Caki2 (cell line): ENCODE measurements at regions not wholly inside any gene's neighbourhood (a gene's known extent, or its start where the extent isn't known, plus 50 kb on each side); places are given as distances from the start of the nearest gene placed in this dataset.
"Not testable (repeated sequence)": the region's sequence is repeated elsewhere in the genome, so short reads cannot be mapped to it uniquely, and the experiment has no call there.

Experiments
- DNase-seq: peaks from one replicate; pipeline ENCODE4 v3.0.0-alpha.2; 2015; ENCODE audit warnings: low read depth
- in situ Hi-C: cut with HindIII; loops from 2 replicates; pipeline ENCODE4 v1.10.0; 2016; ENCODE audit warnings: low sequenced_read_pairs, low pct_unique_long_range_greater_than_20kb, mixed read lengths

DNA sequence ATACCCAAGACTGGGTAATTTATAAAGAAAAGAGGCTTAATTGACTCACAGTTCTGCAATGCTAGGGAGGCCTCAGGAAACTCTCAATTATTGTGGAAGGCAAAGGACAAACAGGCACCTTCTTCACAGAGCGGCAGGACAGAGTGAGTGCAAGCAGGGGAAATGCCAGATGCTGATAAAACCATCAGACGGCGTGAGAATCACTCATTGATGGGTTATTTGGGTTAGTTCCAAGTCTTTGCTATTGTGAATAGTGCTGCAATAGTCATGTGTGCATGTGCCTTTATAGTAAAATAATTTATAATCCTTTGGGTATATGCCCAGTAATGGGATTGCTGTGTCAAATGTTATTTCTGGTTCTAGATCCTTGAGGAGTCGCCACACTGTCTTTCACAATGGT lies 830.3 kb upstream of the GRM7 start:
- in situ Hi-C loops, DNase-seq: not testable (repeated sequence)

DNA sequence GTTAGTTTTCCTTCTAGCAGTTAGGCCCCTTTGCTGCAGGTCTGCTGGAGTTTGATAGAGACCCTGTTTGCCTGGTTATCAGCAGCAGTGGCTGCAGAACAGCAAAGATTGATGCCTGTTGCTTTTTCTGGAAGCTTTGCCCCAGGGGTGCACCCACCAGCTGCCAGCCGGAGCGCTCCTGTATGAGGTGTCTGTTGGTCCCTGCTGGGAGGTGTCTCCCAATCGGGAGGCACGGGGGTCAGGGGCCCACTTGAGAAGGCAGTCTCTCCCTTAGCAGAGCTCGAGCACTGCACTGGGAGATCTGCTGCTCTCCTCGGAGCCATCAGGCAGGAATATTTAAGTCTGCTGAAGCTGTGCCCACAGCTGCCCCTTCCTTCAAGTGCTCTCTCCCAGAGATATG lies 825.3 kb upstream of the GRM7 start:
- no peak for DNase-seq
- in situ Hi-C loops: no loop called here

DNA sequence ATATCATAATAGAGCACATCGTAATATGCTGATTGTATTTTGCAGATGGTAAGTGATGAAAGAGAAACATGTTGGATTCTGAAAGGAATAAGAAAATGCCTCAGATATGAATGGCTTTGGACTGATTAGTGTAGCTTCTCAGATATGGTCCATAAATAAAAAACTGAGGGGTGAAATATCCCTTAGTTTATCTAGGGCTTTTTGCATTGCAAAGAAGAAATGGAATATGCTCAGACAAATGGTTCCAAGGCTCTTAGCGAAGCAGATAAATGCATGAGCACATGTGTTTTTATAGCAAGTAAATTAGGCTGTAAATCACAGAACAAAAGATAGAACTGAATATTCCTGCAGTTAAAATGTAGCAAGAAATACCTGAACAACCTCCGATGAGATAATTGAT lies 820.9 kb upstream of the GRM7 start:
- DNase-seq: no peak
- in situ Hi-C loops: no loop called here

DNA sequence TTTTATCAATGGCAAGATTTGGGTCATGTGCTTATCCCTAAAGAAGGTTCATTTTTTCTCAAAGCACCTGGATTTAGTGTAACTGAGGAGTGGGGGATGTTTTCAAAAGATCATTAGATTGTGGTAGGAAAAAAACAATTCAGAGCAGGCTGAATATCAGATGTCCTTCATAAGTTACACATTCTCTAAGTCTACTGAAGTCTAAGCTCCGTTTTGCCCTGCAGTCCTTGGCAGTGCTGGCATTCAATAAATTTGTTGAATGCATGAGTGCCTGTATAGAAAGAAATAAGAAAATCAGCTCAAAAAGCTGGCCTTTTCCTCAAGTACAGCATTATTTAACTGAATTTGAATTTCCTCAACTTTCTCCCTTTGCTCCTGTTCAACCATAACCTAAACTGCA lies 819.0 kb upstream of the GRM7 start:
- DNase-seq: no peak
- in situ Hi-C loops: no loop called here

DNA sequence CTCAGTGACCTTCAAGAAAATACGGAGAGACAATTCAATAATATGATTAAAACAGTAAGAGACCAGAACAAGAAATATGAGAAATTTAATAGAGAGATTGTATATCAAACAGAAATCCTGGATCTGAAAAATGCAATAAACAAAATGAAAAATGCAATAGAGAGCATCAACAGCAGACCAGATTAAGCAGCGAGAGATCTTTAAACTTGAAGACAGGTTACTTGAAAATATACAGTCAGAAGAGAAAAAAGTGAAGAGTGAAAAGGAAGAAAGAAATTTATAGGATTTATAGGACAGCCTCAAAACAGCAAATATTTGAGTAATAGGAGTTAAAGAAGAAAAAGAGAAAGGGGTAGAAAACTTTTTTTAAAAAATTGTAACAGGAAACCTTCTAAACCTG lies 813.9 kb upstream of the GRM7 start:
- no peak for DNase-seq
- in situ Hi-C loops: no loop called here

DNA sequence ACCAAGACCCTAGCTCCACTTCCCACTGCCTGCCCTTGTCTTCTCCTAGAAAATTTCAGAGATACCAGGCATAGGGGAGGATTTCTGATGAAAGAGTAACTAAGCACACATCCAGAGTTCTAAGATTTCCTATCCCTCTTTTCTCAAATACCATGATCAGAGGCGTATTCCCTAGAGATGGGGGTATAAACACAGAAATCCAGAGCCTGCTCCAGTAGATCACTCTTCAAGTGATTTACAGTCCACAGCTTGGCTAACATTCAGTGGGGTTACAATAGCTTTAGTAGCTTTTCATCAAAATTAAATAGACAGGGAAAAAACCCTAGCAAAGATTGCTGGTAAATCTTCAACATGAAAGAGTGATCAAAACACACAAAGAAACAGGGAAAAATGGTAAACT lies 800.7 kb upstream of the GRM7 start:
- in situ Hi-C loops: no loop called here
- no peak for DNase-seq

DNA sequence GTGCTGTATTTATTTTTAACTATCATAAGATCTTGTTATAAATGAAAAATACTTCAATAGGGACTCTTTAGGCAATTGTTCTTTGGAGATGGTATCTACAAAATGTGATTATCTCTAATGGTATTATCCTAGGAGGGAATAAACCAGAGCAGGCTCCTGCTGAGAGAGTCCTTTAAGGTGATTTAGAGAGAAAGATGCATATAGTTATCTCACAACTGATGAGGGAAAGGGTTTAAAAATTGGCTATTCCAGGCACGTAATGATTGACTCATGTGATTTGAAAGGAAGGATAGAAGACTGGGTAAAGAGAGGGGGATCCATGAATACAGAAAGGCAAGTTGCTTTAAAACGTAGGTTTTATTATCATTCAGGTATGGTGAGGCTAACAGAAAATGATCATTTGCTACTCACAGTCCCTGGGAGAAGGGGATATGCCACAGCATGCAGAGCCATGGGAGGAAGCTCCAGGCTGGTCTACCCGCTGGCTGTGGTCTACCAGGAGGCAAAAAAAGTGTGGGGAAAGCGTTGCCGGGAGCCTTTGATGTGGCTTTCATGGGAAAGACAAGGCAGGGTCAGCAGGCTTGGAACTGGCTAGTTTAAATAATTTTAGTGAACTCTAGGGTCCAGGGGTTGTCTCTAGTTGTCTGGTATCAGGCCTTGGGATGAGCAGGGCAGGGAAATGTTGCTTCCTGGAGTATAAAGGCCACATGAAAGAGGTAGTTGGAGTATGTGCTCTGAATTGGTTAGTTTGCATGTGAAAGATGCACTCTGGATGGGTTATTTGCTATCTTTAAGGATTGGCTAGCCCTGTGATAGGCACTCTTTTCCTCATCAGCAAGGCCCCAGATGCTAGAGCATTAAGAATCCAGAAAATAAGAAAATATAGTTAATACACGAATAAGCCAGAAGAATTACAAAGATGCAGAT lies 798.4 kb upstream of the GRM7 start:
- DNase-seq: no peak
- in situ Hi-C loops: no loop called here

DNA sequence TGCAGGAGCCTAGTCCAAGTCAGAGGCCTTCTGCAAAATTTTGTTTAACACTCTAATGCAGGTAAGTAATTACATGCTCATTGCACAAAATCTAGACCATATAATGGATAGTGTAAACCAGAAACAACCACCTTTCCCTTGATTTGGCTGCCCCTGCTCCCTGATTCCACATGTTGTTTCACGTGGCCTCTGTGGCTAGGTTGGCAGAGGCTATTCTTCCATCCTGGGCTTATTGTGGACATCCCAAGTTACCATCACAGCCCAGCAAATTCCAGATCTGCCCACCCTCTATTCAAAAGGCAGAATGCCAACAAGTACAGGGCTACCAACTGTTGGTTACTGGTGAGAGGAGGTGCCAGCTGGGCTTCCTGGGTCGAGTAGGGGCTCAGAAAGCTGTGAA lies 794.5 kb upstream of the GRM7 start:
- no peak for DNase-seq
- in situ Hi-C loops: no loop called here

DNA sequence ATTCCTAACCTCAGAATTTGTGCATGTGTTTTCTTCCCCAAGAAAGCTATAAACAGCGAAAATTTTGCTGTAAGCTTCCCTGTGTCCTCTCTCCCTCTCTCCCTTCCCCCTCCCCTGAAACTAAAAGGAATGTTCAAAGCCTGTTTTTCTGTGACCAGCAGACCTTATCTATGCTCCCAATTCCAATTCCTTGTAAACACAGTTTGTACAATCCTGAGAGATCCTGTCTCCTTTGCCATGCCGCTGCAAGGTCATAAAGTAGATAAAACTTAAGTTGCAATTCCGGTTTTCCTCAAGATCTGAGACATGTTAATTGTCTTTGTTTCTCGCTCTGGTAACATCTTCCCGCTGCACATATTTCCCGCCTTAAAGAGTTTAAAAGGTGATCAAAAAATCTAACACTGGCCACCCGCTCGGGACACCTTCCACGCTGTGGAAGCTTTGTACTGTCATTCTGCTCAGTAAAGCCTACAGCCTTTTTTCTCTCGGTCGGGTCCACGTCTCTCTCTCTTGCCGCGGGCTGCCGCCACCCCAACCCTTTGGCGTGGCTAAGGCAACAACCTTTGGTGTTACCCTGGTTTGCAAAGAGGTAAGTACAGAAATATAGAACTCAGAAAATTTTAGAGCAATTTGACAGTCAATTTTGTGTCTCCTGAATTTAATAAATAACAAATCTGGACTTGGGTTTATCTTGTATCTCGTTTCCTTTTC lies 793.9 kb upstream of the GRM7 start:
- DNase-seq, in situ Hi-C loops: not testable (repeated sequence)

DNA sequence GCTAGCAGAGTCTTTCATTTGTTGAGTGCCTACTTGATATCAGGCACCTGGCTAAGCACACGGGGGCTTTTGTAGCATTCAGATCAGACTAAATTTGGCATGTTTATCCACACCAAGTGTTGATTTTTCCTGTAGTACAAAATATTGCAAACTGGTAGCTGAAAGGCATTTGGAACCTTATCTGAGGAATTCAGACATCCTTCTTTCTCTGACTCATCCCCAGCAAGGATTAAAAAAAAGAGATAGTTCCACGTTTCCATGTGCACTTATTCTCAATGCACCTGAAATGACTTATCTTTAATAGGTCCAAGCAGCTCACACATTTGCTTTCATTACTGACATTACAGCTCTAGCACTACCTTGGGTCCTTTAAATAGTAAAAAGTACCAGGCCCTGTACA lies 786.0 kb upstream of the GRM7 start:
- in situ Hi-C loops: no loop called here
- no peak for DNase-seq

DNA sequence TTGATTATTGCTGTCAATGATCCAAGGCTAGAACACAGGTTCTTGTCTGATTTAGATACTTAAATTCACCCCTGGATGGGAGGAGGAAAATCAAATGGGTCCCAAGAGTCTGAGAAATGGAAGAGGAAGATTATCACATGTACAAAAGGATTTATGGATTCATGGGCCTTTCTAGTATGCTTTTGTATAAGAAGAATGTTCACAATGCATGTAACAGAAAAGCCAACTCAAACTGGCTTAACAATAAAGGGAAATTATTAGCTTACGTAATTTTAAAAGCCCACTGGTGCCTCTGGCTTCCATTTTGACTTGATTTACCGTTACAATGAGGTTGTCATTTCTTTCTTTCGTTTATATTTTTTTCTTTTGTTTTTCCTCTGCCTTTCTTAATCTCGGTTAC lies 782.5 kb upstream of the GRM7 start:
- DNase-seq: no peak
- in situ Hi-C loops: no loop called here

DNA sequence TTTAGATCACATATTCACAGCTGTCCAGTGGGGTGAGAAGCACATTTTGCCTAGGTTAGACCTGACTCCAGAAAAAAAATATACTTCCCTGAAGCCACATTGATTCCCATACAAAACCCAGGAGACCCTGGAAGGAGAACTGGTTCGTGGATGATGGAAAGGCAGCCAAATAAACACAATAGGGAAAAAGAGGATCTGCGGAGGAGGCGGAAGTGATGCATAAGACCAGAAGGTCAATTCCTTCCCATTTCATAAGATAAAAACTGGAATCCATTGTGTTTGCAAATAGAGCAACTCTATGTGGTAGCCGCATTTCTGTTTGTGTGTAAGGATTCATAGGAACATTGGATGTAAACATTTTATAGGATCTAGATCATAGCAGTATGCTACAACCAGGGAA lies 781.9 kb upstream of the GRM7 start:
- no peak for DNase-seq
- in situ Hi-C loops: no loop called here

DNA sequence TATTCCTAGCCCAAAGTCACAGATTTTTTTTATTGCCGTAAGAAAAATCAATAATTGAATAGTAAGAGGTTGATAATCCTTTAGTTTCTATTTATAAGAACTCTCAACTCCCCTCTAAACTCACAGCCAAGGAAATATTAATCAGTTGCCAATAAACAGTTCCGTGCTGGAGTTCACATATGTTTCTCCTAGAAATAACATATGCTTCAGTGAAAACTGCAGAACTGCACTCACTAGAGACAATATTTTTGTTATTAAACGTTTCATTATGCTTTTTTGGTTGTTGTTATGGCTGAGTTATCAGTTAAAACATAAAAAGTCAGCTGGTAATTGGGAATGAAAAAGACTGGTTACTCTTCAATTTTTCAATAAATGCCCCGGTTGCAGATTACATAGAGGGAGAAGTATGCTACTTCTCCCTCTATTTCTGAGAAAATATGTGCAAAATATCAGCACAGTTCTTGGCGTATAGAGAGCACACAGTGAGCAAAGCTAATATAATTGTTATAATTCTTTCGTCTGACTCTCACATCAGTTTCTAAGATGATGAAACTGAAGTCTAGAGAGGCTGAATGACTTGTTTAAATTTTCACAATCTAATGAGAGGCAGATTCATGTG lies 781.2 kb upstream of the GRM7 start:
- in situ Hi-C loops: no loop called here
- no peak for DNase-seq

DNA sequence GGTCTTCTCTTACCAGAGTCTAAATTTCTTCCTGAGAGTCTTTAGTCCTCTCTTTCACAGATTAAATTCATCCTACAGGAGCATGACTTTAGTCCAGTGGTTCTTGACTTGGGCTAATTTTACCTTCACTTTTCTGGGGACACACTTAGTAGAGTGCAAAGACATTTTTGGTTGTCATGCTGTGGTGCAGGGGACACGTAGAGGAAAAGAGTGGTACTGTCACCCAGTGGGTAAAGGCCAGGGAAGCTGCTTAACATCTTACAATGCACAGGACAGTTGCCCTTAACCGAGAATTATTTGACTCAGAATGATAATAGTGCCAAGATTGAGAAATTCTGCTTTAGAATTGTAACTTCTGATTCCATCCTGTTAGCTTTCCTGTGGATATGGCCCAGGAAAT lies 772.5 kb upstream of the GRM7 start:
- DNase-seq: no peak
- in situ Hi-C loops: no loop called here

DNA sequence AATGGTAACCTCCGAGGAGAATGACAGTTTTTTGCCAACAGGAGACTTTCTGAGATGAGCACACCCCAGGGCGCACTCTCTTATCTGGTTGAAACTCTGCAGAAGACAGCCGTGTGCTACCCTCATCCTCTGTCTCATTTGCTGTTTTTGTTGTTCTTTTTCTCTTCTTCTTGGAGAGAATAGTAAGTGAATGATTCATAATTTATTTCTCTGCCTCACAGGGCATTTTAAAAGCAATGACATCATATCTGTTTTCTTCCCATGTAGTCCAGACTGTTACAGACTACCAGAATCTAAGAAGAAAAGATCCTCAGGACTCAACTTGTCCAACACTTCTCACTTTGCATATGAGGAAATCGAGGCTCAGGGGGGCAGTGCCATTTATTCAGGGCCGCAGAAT lies 771.1 kb upstream of the GRM7 start:
- no peak for DNase-seq
- in situ Hi-C loops: no loop called here

DNA sequence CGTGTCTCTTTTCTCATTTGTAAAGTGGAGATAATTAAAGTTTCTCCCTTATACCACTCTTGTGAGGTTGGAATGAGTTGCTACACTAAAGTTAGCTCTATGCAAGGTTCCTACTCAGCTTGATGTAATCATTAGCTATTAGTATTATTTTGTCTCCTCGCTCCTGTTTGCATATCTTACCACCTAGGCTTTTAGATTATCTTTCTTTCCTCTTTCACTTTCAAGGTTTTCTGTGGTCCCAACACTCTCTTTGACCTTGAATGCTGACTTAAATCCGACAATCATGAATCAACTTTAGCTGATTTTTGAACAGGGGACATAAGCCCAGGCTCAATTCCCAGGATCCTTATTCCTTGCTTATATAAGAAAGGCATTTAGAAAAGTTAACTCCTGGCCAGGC lies 769.7 kb upstream of the GRM7 start:
- no peak for DNase-seq
- in situ Hi-C loops: no loop called here

DNA sequence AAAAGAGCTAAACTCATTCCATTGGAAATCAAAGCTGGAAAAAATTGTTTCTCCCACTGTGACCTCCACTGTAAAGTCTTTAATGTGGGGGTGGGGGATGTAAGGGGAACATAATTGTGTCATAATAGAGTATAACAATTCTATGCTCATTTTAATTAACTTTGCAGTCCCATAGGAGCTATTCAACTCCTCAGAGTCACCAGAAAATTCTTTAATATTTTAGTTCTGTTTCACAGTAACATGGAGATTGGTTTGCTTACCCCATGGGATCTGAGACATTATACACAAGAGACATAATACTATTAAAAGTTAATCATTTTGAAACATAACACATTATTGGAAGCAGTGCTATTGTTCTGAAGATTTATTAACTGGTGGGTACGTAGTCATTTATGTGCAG lies 765.9 kb upstream of the GRM7 start:
- in situ Hi-C loops: no loop called here
- no peak for DNase-seq

DNA sequence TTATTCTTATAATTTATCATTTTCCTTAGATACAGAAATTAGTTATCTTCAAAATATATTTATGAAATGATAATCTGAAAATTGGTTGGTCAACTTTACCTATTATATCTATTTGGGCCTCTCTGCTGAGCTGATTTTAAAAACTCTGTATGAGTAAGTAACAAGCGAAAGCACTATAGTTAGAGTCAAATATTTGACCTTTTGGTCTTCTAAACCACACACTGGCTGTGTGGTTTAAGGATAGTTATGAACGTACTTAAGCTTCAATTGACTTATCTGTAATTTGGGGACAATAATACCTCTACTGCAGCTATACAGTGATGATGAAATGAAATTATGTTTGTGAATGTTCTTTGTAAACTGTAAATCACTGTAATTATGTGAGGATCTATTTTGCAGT lies 763.9 kb upstream of the GRM7 start:
- no peak for DNase-seq
- in situ Hi-C loops: no loop called here

DNA sequence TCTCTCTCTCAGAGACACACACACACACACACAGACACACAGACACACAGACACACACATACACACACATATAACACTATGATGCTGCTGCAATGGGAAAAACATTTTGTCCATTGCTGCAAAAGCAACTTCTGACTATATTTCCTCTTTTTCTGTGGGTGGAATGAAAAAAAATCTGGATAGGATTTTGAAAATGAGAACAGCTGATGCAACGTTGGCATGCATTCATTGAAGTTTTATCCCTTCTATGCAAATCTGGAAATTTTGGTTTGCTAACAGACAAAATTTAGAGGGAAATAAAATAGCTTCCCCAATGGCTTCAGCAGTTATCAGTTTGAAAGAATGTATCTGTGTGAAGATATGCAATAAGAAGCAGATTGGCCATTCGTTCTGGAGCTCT lies 763.4 kb upstream of the GRM7 start:
- in situ Hi-C loops: no loop called here
- no peak for DNase-seq
